Neural progenitor cell (in vitro differentiated cells): ENCODE measurements at regions not wholly inside any gene's neighbourhood (a gene's known extent, or its start where the extent isn't known, plus 50 kb on each side); places are given as distances from the start of the nearest gene placed in this dataset.

Source experiments
- DNase-seq: peaks from one replicate; pipeline ENCODE4 v3.0.0-alpha.2; 2016; ENCODE audit warnings: low spot score
- H2AFZ ChIP-seq: fragments of 200-600 bp; sonication (generic); replicated peaks from 2 replicates; pipeline ENCODE4 v1.6.1; 2016; ENCODE audit warnings: antibody characterized with exemption
- H3F3A ChIP-seq: fragments of 200-600 bp; sonication (generic); 2 replicates; pipeline ENCODE4 v1.6.1; 2016; ENCODE audit warnings: antibody characterized with exemption, low read depth
- H3K27ac ChIP-seq: fragments of 200-600 bp; sonication (generic); 2 replicates; pipeline ENCODE4 v1.5.1; 2016; ENCODE audit warnings: mild to moderate bottlenecking
- H3K27me3 ChIP-seq: fragments of 200-600 bp; sonication (generic); 2 replicates; pipeline ENCODE4 v1.6.1; 2016; ENCODE audit warnings: mild to moderate bottlenecking, moderate library complexity
- H3K36me3 ChIP-seq: fragments of 200-600 bp; sonication (generic); 2 replicates; pipeline ENCODE4 v1.5.1; 2016
- H3K4me1 ChIP-seq: fragments of 200-600 bp; sonication (generic); 2 replicates; pipeline ENCODE4 v1.6.1; 2016; ENCODE audit warnings: mixed run types
- H3K4me2 ChIP-seq: fragments of 200-600 bp; sonication (generic); 2 replicates; pipeline ENCODE4 v1.6.1; 2016
- H3K4me3 ChIP-seq: fragments of 200-600 bp; sonication (generic); 2 replicates; pipeline ENCODE4 v1.5.1; 2016
- H3K79me2 ChIP-seq: fragments of 200-600 bp; sonication (generic); 2 replicates; pipeline ENCODE4 v1.6.1; 2016; ENCODE audit warnings: low read depth
- H3K9ac ChIP-seq: fragments of 200-600 bp; sonication (generic); 2 replicates; pipeline ENCODE4 v1.6.1; 2016
- H3K9me3 ChIP-seq: fragments of 200-600 bp; sonication (generic); 2 replicates; pipeline ENCODE4 v1.5.1; 2016; ENCODE audit warnings: low read depth
- H4K20me1 ChIP-seq: fragments of 200-600 bp; sonication (generic); 2 replicates; pipeline ENCODE4 v1.6.1; 2016; ENCODE audit warnings: low read depth
- H3K27ac Mint-ChIP-seq: 3 replicates; pipeline ENCODE4 v1.8.0; 2021; ENCODE audit warnings: mixed read lengths
- H3K27me3 Mint-ChIP-seq: 2 replicates; pipeline ENCODE4 v1.8.0; 2022; ENCODE audit warnings: low read depth, mild to moderate bottlenecking, inconsistent platforms, moderate library complexity, mixed read lengths; ENCODE audit not compliant: insufficient read depth
- H3K36me3 Mint-ChIP-seq: 3 replicates; pipeline ENCODE4 v1.8.0; 2021; ENCODE audit warnings: mixed read lengths
- H3K4me1 Mint-ChIP-seq: 3 replicates; pipeline ENCODE4 v1.8.0; 2021; ENCODE audit warnings: mixed read lengths
- H3K4me3 Mint-ChIP-seq: 3 replicates; pipeline ENCODE4 v1.8.0; 2021; ENCODE audit warnings: mild to moderate bottlenecking, moderate library complexity, mixed read lengths
- H3K9me3 Mint-ChIP-seq: 3 replicates; pipeline ENCODE4 v1.8.0; 2020; ENCODE audit warnings: mixed read lengths
- EZH2 ChIP-seq: fragments of 200-600 bp; sonication (generic); IDR thresholded peaks from 2 replicates; pipeline ENCODE4 v1.6.1; 2017; ENCODE audit warnings: antibody characterized with exemption, mild to moderate bottlenecking, moderate library complexity
- EZH2phosphoT487 ChIP-seq: fragments of 200-600 bp; sonication (generic); IDR thresholded peaks from 2 replicates; pipeline ENCODE4 v1.6.1; 2017; ENCODE audit warnings: antibody characterized with exemption
- TF ChIP-seq, protein P1 (sequence below): fragments of 200-600 bp; sonication (generic); IDR thresholded peaks from 2 replicates; pipeline ENCODE4 v1.5.1; 2017; ENCODE audit warnings: antibody characterized with exemption, mild to moderate bottlenecking

DNA sequence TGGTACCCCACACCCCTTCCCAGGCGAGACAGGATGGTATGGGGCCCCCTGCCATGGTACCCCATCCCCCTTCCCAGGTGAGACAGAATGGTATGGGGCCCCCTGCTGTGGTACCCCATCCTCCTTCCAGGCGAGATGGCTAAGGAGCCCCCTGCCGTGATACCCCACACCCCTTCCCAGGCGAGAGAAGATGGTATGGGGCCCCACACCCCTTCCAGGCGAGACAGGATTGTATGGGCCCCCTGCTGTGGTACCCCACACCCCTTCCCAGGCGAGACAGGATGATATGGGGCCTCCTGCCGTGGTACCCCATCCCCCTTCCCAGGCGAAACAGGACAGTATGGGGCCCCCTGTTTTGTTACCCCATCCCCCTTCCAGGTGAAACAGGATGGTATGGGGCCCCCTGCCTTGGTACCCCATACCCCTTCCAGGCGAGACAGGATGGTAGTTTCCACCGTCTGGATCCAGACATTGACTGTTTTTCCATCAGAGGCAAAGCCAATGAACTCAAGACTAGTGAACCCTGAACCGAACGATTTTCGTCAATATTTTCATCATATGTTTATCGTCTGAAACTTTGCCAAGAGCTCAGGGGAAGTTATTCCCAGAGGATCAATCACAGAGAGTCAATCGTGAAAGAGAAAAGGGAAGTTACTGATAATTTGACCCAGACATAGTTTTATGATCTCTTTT, 75.0 kb downstream of the MYCN start:
- H2AFZ ChIP-seq, result no peak overlapping the region
- H3F3A ChIP-seq, result peaks cover 27% of the 10 kb centered on the region
- H3K27me3 ChIP-seq, result peaks cover 14% of the 10 kb centered on the region
- H3K4me3 Mint-ChIP-seq, result peak overlapping the region; percentile 7
- no peaks in the 10 kb centered on the region for H4K20me1 ChIP-seq
- H3K27ac ChIP-seq, result no peak overlapping the region
- no peaks in the 10 kb centered on the region for H3K36me3 ChIP-seq
- H3K36me3 Mint-ChIP-seq, result no peaks in the 10 kb centered on the region
- H3K9me3 ChIP-seq, result no peaks in the 10 kb centered on the region
- H3K9me3 Mint-ChIP-seq, result no peaks in the 10 kb centered on the region
- peak overlapping the region; percentile 11 for H3K27ac Mint-ChIP-seq
- H3K27me3 Mint-ChIP-seq, result peaks cover 15% of the 10 kb centered on the region
- no peak overlapping the region for H3K4me3 ChIP-seq
- peaks cover 50% of the 10 kb centered on the region for H3K4me1 Mint-ChIP-seq
- TF ChIP-seq EZH2, result no peak
- TF ChIP-seq, protein P1, sequence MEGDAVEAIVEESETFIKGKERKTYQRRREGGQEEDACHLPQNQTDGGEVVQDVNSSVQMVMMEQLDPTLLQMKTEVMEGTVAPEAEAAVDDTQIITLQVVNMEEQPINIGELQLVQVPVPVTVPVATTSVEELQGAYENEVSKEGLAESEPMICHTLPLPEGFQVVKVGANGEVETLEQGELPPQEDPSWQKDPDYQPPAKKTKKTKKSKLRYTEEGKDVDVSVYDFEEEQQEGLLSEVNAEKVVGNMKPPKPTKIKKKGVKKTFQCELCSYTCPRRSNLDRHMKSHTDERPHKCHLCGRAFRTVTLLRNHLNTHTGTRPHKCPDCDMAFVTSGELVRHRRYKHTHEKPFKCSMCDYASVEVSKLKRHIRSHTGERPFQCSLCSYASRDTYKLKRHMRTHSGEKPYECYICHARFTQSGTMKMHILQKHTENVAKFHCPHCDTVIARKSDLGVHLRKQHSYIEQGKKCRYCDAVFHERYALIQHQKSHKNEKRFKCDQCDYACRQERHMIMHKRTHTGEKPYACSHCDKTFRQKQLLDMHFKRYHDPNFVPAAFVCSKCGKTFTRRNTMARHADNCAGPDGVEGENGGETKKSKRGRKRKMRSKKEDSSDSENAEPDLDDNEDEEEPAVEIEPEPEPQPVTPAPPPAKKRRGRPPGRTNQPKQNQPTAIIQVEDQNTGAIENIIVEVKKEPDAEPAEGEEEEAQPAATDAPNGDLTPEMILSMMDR, result no peak
- TF ChIP-seq EZH2phosphoT487, result no peak
- H3K4me1 ChIP-seq, result peaks cover 36% of the 10 kb centered on the region
- H3K4me2 ChIP-seq, result no peak overlapping the region
- H3K9ac ChIP-seq, result no peak overlapping the region
- H3K79me2 ChIP-seq, result no peaks in the 10 kb centered on the region
- no peak for DNase-seq

DNA sequence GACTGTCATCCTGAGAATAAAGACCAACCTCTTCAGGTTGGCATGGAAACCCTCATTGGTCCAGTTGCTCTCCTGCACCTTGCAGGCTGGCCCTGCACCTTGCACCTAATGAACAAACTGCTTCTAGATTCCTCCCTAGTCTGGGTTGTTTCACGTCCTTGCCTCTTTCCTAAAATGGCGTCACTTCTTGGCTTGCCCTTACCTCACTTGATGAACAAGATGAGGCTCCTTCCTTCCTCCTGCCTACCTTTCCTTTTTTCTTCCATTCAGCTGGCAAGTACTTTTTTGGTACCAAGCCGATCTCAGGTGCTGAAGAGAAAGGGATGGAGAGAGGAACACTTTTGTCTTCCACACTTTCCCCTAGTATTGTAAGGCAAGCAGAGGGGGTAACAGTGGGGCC, 74.5 kb downstream of the MYCN start:
- Mint-ChIP-seq H3K27me3 (peaks cover 15% of the 10 kb centered on the region), H3K27ac (peak overlapping the region; percentile 21), H3K36me3 (no peaks in the 10 kb centered on the region), H3K4me3 (peak overlapping the region; percentile 7), H3K4me1 (peaks cover 49% of the 10 kb centered on the region), H3K9me3 (no peaks in the 10 kb centered on the region)
- Histone ChIP-seq H3K79me2 (no peaks in the 10 kb centered on the region), H3K9me3 (no peaks in the 10 kb centered on the region), H3K4me3 (no peak overlapping the region), H2AFZ (no peak overlapping the region), H3K9ac (no peak overlapping the region), H3K36me3 (no peaks in the 10 kb centered on the region), H3K27me3 (peaks cover 14% of the 10 kb centered on the region), H3K4me1 (peaks cover 30% of the 10 kb centered on the region), H4K20me1 (no peaks in the 10 kb centered on the region), H3F3A (peaks cover 27% of the 10 kb centered on the region), H3K27ac (no peak overlapping the region), H3K4me2 (no peak overlapping the region)
- DNase-seq, result no peak
- TF ChIP-seq EZH2phosphoT487, result no peak
- no peak for TF ChIP-seq EZH2
- TF ChIP-seq, protein P1, result no peak

DNA sequence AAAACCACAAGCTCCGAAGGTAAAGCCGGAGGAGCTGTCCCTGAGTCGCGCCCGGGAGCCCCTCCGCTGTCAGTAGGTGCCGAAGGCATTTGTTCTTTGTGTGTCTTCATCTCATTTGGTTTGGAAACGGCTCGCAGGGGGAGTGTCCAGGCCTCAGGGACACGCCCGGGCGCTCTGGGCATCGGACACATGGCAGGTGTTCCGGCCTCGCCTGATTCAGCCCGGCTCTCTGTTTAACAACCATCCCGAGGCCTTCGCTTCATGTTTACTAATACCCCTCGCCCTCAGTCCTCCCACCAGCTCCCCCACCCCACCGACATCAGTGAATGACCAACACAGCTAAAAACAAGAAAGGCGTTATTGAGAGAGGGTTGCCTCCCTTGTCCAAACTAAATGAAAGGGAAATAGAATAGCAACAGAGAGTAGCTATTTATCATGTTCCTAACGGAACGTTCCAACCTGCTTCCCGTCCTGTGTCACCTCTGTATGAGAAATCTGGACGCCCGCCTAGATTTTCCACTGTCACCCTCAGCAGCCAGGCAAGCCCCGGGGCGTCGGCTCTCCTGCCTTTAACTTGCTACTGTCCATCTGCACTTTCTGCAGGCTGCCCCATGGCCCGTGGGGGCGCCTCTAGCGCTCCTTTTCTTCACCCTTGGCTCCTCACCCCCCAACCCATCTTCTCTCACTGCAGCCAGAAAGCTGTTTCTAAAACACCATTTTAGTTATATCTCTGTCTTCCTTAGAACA, 73.9 kb downstream of the MYCN start:
- peak overlapping the region; percentile 21 for H3K27ac Mint-ChIP-seq

More for the DNA sequence above, 73.9 kb downstream of the MYCN start:
- peak overlapping the region; percentile 56 for H2AFZ ChIP-seq
- H3K79me2 ChIP-seq, result no peaks in the 10 kb centered on the region
- H4K20me1 ChIP-seq, result no peaks in the 10 kb centered on the region
- no peak overlapping the region for H3K9ac ChIP-seq
- TF ChIP-seq EZH2 (no peak), EZH2phosphoT487 (no peak)
- TF ChIP-seq, protein P1, result no peak
- H3K9me3 ChIP-seq, result no peaks in the 10 kb centered on the region
- DNase-seq, result no peak
- no peak overlapping the region for H3K27ac ChIP-seq
- Mint-ChIP-seq H3K4me3 (peak overlapping the region; percentile 7), H3K9me3 (no peaks in the 10 kb centered on the region), H3K36me3 (no peaks in the 10 kb centered on the region), H3K4me1 (peaks cover 45% of the 10 kb centered on the region), H3K27me3 (peaks cover 12% of the 10 kb centered on the region)
- H3K36me3 ChIP-seq, result no peaks in the 10 kb centered on the region
- H3K4me1 ChIP-seq, result peaks cover 24% of the 10 kb centered on the region
- H3K4me3 ChIP-seq, result no peak overlapping the region
- H3F3A ChIP-seq, result peaks cover 24% of the 10 kb centered on the region
- H3K27me3 ChIP-seq, result peaks cover 14% of the 10 kb centered on the region
- H3K4me2 ChIP-seq, result peak overlapping the region; percentile 66
